HG02852 (cell line): ENCODE measurements at regions not wholly inside any gene's neighbourhood (a gene's known extent, or its start where the extent isn't known, plus 50 kb on each side); places are given as distances from the start of the nearest gene placed in this dataset.
"Not testable (repeated sequence)": the region's sequence is repeated elsewhere in the genome, so short reads cannot be mapped to it uniquely, and the experiment has no call there.

ENCODE experiments used
- ATAC-seq: cut with Tn5 transposase; IDR thresholded peaks from one replicate; pipeline ENCODE4 v1.9.1; 2021; ENCODE audit warnings: mild to moderate bottlenecking, moderate library complexity; ENCODE audit not compliant: unreplicated experiment

- no peak for ATAC-seq
Measured at GRCh38 chr9:84501587-84501986, 161.0 kb upstream of the SLC28A3 start.

DNA sequence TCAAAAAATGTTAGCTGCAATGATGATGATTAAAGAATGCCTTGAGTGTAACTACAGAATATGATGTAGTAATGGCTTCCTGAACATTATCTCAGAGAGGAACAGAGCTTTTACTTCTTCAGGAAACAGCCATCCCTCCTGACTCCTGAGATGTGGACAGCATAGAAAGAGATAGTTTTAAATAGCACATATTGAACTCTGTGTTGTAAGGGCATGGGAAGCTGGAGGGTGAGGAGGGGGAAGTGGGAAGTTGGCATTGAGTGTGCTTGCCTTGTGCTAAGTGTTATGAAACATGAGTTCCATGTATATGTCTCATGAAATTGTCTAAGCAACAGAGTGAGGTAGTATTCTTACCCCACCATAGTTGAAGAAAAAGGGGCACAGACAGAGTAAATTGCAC is 161.5 kb upstream of the SLC28A3 start:
- no peak for ATAC-seq

- ATAC-seq: no peak
Measured at GRCh38 chr9:84504360-84504759, 163.8 kb upstream of the SLC28A3 start.

- ATAC-seq: no peak
Measured at GRCh38 chr9:84511651-84512050, 157.9 kb upstream of the NTRK2 start.

DNA sequence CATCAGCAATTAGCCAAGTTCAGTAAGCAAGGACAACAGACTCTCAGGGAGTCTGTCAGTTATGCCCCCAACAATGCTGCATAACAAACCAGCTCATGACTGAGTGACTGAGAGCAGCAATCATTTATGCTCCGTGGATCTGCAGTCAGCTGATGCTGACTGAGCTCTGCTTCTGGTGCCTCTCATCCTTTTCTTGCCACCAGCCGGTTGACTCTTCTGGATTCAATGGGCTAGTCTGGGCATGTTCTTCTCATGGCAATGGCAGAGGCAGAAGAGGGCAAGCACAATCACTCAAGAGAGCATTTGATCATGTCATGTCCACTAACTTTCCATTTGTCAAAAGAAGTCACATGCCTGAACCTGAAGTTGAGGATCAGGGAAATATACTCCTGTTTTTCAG is 157.0 kb upstream of the NTRK2 start:
- no peak for ATAC-seq

DNA sequence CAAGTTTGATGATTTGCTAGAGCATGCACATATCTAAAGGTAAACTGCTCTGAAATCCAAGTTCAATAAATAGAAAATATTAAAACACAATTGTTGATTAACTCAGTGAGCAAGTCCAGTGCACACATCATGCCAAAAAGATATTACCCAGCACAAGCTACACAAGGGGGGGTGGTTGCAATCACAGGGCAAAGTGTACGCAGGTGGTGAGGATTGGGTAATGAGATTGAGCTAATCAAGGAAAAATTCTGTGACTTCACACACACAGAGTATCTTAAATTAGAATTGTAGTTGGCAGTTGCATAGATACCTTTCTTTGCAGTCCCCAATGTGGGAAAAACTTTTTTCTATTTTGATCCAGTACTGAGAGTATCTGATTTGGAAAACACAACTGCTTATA is 156.1 kb upstream of the NTRK2 start:
- no peak for ATAC-seq

- no peak for ATAC-seq
Measured at GRCh38 chr9:84513979-84514378, 155.6 kb upstream of the NTRK2 start.

DNA sequence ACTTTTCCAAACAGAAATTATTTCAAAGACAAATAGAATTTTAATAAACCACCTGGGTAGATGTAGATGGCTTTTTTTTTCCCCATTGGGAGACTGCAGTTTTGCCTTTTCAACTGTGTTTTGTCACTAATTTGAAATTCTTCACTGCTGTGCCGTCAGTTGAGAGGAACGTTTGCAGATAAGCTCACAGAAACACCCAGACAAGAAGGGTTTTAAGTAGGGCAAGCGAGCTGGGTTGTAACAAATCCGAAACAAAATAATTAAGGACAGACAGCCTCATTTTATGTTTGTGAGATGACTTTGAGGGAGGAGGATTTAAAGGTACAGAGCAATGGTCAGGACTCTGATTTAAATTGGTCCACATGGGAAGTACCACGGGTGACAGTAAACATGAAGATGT is 155.1 kb upstream of the NTRK2 start:
- no peak for ATAC-seq

GRCh38 chr9:84517026-84517425 is 152.5 kb upstream of the NTRK2 start:
- no peak for ATAC-seq

DNA sequence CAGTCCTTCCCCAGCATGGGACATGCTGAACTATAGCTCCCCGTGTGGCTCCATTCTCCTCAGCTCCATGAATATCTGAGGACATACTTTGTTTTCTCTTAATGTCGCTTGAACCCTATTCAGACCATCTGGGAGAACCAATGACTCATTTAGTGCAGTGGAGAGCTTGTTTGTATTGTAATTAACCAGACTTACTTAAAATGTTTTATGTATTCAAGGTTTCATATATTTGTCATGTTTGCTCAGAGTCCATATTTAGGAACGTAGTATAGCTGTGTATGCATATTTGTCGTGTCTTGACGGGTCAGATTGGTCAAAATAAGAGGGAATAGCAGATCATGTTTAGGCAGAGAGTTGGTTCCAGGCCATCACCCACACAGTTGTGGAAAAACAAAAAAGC is 150.1 kb upstream of the NTRK2 start:
- no peak for ATAC-seq

DNA sequence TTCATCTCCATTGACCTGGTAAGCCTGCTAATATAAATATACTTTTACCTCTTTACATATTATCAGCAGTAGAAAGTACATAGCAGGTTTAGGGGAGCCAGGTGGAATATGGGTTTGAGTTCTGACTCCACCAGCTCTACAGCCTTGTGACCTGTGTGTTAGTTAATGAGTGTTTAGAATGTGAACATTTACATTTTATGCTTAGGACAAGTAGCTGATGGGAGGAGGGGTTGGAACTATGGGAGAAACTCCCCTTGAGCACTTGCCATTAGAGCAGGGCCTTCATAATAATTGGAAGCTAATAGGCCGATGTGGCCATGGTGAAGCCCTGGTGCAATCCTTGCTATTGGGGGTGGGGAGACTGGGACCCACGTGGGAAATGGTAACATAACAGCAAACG is 148.3 kb upstream of the NTRK2 start:
- no peak for ATAC-seq

GRCh38 chr9:84526211-84526610 is 143.3 kb upstream of the NTRK2 start:
- not testable (repeated sequence) for ATAC-seq

DNA sequence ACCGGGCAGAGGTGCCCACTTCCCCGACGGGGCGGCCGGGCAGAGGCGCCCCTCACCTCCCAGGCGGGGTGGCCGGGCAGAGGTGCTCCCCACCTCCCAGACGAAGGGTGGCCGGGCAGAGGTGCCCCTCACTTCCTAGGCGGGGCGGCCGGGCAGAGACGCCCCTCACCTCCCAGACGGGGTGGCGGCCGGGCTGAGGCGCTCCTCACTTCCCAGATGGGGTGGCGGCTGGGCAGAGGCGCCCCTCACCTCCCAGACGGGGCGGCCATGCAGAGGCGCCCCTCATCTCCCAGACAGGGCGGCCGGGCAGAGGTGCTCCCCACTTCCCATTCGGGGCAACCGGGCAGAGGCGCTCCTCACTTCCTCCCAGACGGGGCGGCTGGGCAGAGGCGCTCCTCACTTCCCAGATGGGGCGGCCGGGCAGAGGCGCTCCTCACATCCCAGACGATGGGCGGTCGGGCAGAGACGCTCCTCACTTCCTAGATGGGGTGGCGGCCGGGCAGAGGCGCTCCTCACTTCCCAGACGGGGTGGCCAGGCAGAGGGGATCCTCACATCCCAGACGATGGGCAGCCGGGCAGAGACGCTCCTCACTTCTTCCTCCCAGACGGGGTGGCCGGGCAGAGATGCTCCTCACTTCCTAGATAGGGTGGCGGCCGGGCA is 142.3 kb upstream of the NTRK2 start:
- ATAC-seq: not testable (repeated sequence)

DNA sequence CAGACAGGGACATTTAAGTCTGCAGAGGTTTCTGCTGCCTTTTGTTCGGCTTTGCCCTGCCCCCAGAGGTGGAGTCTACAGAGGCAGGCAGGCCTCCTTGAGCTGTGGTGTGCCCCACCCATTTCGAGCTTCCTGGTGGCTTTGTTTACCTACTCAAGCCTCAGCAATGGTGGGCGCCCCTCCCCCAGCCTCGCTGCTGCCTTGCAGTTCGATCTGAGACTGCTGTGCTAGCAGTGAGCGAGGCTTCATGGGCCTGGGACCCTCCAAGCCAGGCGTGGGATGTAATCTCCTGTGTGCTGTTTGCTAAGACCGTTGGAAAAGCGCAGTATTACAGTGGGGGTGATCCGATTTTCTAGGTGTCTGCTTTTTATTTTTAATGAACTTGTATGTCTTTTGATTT is 133.6 kb upstream of the NTRK2 start:
- ATAC-seq: not testable (repeated sequence)

- no peak for ATAC-seq
Measured at GRCh38 chr9:84538879-84539278, 130.7 kb upstream of the NTRK2 start.

DNA sequence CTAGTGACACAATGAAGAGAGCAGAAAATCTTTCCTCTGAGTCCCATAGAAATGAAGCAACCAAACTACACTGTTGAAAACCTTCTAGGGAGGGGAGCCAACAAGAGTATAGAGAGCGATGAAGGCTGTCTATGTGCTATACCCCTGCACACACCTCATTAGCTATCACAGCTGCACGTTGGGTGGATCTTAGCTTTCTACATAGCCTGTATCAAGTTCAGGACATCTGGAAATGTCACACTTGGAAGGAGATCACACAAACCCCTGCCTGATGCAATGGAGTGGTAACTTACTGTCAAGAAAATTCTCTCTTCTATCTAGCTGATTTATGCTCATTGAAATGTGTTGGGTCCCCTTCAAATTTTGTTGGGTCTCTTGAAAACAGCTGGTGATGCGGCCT is 127.0 kb upstream of the NTRK2 start:
- ATAC-seq: no peak

GRCh38 chr9:84554069-84554664 is 115.4 kb upstream of the NTRK2 start:
- ATAC-seq: no peak

DNA sequence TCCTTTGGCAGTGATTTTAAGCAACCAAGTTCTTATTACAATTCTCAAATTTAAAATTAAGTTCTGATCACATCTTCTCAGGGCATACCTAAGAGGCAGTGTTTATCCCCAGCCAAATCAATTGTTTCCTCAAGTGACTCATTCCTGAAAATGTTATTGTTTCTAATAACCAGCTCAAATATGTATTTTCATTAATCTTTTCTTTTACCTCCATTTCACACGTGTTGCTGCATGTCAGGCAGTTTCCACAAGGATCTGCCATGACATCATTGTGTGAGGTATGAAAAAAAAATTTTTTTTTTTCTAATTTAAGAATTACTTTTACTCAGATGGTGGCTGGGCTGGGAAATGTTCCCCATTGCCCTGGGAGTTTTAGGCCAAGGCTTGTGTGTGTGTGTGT is 113.0 kb upstream of the NTRK2 start:
- ATAC-seq: no peak

DNA sequence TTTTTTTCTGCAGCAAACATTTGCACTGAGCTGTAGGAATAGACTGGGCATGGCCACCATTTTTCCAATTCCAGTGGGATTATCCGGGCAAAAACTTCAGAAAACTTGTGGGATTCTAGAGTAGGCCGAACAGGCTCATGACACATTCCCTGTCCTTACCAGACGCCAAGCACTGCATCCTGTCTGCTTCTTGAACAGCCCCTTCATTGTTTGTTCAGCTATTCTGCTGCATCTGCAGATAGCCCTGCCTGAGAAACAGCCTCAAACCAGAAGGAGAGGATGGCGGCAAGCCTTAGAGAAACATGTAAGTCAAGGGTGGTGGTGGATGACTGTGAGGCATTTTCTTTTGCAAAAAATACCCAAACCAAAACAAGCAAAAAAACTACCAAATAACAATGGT is 111.8 kb upstream of the NTRK2 start:
- ATAC-seq: no peak

DNA sequence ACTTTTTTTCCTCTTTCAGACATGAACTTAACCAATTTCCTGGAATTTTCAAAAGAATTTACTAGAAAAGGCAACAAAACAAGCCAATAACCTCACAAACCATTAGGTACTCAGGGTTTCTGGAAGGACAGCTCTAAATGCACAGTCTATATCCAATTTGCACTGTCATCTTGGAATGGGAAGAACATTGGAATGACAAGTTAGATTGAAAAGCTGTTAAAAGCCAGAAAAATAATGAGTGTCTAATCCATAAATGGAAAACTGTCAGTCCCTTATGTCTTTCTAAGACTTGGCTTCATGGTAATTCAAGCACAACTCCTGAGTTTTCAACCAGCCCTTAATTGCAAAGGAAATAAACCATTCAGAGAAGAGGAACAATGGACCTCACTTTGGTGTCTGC is 105.8 kb upstream of the NTRK2 start:
- no peak for ATAC-seq

DNA sequence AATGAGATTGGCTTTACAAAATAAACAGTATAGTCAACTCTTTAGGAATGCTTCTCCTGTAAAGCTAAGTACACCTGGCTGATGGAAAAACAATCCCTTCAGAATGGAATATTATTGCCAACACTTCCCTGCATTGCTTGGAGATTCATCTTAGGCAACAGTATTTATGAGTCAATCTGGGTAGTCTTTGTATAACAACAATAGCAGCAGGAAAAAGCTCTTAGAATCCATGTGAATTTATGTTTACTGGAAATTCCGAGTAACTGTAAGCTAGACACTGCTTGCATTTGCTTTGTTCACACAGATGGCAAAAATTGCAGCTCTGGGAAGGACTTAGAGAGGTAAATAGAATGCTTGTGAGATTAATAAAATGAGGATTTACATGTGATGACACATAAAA is 101.7 kb upstream of the NTRK2 start:
- no peak for ATAC-seq

DNA sequence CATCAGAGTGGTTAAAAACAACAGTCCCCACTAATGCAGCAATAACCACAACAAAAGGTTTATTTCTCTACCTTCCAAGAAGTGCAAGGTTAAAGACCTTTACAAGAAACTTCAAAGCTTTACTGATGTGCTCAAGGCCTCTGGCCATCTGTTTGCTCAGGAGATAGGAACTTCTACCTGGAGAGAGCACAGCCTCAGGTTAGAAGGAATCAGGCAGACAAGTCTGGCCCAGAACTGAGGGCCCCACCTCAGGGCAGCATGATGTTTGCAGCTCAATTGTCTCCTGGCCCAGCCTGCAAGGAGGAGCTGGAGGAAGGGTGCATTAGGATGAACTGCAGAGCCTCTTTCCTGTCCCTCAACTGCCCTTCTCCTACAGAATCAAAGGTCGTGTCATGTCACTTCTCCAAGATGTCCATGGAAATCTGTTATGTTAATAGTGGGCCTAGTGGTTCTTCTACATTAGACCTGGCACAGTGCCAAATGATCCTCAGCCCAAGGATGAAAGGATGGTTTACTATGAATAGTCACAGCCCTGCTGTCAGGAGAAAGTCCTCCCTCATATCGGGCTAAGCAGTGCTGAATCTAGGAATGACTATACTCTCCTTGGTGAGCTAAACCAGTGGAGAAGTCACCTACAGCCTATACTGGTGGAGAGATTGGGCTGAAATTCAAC is 98.9 kb upstream of the NTRK2 start:
- ATAC-seq: no peak

- ATAC-seq: no peak
Measured at GRCh38 chr9:84573083-84573482, 96.4 kb upstream of the NTRK2 start.
